ENCODE measurements at regions not wholly inside any gene's neighbourhood (a gene's known extent, or its start where the extent isn't known, plus 50 kb on each side); places are given as distances from the start of the nearest gene placed in this dataset.

DNA sequence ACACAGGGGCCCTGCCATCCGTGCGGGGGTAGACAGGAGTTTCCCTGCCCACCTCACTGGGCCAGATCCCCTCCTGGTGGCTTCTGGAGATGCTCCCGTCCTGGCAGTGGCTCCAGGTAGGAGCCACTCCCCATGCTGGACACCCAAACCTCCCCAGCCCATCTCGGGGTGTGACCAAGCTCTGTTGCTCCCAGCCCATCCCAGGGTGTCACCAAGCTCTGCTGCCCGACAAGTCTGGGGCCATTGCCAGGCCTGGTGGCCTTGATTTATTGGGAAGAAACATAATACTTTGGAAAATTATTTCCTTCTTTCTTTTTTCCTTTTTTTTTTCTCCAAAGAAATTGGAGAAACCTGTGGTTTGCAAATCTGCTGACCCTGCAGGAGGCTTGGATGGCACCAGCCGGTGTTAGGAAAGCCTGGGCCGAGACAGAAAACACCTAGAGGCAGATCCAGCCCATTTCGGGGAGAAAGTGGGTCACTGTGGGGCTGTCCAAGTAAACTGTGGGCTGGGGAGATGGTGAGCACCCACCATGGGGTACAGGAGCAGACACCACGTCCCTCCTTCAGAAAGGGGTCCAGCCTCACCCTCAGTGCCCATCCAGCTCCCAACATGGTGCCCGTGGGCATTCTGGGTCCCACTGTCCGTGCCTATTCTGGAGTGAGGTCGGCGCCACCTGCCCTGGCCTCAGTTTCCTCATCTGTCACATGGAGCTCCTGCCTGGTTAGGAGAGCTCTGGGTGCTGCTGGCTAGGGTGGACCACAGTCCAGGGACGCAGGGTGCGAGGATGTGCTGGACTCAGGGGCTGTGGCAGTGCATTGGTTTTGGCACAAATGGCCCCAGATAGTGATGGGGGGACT, 59.4 kb upstream of the ADRA2C start:
- TF ChIP-seq SMC3 (IDR thresholded peaks at IDR 0.05): no peak
- TF ChIP-seq USF2 (IDR thresholded peaks at IDR 0.05): no peak
- TF ChIP-seq HOXA7 (CRISPR knock-in tag; IDR thresholded peaks at IDR 0.05): no peak

Data from A549 (cell line).